HG02885 (cell line): ENCODE measurements at regions not wholly inside any gene's neighbourhood (a gene's known extent, or its start where the extent isn't known, plus 50 kb on each side); places are given as distances from the start of the nearest gene placed in this dataset.
"Not testable (repeated sequence)": the region's sequence is repeated elsewhere in the genome, so short reads cannot be mapped to it uniquely, and the experiment has no call there.

Source experiments
- ATAC-seq: cut with Tn5 transposase; IDR thresholded peaks from one replicate; pipeline ENCODE4 v1.9.1; 2021; ENCODE audit warnings: mild to moderate bottlenecking; ENCODE audit not compliant: unreplicated experiment, poor library complexity

DNA sequence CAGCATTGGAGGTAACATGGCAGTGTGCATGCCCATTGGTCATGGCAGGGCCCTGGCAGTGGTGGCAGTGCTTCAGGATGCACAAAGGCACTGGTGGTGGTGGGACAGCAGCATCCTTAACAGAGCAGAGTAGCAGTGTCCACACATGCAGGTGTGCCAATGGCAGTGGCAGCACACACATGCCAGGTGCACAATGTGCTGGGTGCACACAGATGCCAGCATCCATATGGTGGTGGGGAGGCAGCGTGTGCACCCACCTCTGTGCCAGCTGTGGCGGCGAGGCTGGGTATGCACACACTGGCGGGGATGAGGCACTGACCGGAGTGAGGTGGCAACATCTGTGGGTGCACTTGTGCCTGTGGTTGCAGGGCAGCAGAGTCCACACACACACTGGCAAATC, 150.6 kb downstream of the SI start:
- no peak for ATAC-seq

DNA sequence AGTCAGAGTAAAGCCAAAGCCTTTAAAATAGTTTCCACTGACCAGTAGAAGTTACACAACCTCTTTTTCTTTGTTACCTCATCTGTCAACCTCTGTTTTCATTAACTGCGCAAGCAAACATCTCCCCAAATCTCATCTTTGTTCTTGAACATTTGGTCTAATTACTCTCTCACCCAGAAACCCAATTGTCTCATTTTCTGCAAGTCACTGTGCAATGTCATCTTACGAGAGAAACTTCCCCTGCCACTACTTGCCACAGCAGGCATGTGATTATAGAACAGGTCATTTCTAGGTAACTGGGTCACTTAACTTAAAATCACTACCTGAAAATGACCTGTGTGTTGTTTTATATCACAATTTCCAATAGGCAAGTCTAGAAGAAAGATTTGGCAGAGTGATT, 159.4 kb downstream of the SI start:
- no peak for ATAC-seq

- ATAC-seq, result no peak
Observed at GRCh38 chr3:164912916-164913315, 165.4 kb downstream of the SI start.

DNA sequence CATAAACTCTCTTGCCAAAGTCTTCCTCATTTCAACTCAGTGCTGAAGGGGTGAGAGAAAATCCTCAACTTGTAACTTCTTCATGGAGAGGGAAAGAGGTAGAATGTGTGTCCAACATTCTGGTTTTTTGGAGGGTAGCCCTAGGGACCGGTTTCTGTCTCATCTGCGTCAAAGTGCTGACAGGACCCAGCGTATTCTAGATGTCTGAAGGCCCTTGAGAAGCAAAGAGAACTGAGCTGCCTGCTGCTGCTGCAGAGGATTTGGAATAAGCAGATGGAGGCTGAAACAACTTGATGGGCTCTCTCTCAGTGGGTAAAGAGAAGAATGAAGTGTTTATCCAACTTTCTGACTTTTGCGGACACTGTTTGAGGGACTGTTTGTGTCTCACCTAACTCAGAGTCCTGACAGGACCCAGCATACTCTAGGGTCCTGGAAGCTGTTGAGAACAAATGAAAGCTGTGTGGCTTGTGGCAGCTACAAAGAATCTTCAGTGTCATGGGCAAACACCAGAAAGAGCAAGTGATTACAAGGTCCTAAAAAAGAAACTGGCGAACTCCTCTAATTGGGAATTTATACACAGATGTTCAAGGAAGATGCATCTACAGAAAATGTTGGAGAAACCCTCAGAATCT, 174.4 kb downstream of the SI start:
- ATAC-seq, result no peak

DNA sequence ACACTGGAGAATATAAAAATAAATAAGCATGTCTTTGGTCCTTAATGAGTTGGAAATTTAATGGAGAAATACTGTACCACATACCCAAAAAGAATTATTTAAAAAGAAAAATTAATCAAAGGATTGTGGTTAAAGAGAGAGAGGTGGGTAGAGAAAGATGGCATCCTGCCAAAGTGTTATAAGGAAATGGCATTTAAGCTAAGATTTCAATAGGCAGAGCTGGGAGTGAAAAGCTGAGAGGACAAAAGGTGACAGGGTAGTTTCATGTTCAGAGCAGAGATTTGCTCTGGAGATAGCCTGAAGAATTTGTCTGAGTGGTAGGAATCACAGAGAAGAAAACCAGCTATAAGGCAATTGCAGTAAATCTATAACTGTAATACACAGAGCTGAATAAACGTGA, 181.0 kb downstream of the SI start:
- ATAC-seq, result no peak

GRCh38 chr3:164890061-164890460, 188.2 kb downstream of the SI start:
- ATAC-seq, result no peak

GRCh38 chr3:164883171-164883570, 195.1 kb downstream of the SI start:
- no peak for ATAC-seq

DNA sequence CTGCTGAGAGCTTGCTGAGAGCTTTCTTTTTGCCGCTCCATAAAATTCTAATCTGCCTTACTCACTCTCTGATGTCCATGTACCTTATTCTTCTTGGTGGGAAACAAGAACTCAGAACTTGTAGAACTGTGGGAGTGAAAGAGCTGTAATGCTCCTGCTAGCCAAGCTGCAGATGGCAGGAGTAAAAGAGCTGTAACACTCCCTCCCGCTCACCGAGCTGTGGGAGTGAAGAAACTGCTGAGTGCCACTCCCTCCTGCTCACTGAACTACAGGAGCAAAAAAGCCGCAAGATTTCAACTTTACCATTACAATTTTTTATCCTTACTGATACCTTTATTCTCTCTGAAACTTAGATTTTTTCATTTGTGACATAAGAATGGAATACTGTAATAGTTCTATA, 199.1 kb downstream of the SI start:
- no peak for ATAC-seq

DNA sequence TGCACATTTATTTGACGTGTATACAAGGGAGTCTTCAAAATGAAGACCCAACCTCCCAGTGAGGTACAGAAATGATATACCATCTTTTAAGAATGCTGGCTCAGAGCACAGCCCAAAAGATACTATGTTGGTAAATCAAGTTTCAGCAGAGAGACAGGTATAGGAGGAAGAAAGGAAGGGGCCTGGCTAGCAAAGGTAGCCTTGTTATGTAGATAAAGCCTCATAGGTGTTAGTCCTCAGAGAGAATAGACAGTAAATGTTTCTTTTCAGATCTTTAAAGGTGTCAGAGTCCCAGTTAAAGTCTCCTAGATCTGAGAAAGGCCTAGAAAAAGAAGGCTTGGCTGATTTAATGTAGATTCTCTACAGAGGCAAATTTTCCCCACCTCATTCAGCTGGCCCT, 213.8 kb downstream of the SI start:
- ATAC-seq, result no peak

DNA sequence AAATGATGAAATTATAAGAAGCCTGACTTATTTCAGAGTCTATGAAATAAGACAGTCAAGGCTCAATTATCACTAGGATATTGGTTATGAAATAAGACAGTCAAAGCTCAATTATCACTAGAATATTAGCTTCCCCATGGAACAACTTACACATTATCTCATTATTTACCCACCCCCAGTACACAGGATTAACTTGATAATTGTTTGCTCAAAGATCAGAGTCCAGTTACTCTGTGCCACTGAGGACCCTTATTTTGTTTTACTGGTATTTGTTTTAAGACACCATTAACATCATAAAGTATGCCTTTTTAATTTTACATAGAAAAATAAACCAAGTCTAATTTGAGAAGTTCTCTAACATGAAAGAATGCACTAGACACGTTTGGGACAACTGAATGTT, 225.4 kb downstream of the SI start:
- no peak for ATAC-seq

DNA sequence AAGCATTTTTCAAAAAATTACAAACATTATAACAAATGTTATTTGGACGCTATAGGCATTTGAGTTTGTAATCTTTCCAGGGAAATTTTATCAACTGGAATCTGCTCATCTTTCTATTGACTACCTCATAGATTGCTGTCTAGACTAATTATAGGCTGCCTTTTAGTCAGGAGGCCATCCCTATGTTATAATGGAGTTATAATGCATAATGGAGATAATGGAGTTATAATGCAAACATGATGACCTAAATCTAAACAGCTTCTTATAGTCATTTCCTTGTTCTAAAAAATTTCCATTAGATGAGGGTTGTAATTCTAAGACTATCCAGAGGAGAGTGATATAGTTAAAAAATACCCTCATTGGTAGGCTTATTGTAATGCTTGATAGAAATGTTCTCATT, 226.4 kb downstream of the SI start:
- no peak for ATAC-seq

DNA sequence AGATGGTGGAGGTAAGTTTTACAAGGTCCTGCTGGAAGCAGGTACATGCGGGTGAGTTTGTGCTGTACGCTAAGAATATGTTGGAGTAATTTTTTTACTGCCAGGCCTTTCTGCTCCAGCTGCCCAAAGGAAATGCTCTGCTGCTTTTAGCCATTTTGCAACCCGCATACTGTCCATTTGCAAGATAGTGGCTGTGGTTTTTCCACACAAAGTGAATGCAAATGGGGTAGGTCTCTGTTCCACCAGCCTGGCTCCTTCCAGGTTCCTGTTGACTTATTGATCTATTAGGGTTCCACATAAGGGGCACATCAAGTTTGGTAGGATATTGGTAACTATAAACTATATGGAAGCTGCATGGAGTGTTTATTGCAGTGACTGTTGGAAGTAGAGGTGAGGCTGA, 227.1 kb downstream of the SI start:
- no peak for ATAC-seq

- no peak for ATAC-seq
Observed at GRCh38 chr3:164848923-164849322, 229.4 kb downstream of the SI start.

- no peak for ATAC-seq
Observed at GRCh38 chr3:164845739-164846138, 232.6 kb downstream of the SI start.

DNA sequence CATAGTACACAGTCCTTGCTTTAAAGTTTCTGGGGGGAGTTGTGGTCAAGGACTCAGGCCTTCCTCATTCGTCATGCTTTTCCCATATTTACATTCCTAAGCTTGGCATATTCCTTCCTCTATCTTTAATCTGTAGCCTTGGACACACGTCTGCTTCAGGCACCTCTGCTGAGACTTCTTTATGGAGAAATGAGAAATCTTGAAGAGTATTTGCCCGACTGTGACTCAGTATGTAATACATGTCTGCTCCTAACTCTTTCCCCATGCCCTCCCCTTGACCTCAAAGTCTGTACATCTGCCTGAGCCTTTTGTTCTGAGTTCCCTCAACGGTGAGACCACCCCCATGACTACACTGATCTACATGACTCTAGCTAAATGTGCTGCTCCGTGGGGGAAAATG, 246.1 kb downstream of the SI start:
- ATAC-seq, result no peak

DNA sequence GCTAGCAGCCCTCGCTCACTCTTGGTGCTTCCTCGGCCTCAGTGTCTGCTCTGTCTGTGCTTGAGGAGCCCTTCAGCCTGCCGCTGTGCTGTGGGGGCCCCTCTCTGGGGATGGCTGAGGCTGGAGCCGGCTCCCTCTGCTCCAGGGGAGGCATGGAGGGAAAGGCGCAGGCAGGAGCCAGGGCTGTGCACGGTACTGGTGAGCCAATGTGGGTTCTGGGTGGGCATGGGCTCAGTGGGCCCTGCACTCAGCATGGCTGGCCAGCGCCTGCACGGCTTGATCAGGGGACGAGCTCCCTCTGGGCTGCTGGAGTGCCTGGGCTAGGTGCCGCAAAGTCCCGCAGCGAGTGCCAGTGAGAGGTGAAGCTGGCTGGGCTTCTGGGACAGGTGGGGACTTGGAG, 260.0 kb downstream of the SI start:
- ATAC-seq, result no peak

DNA sequence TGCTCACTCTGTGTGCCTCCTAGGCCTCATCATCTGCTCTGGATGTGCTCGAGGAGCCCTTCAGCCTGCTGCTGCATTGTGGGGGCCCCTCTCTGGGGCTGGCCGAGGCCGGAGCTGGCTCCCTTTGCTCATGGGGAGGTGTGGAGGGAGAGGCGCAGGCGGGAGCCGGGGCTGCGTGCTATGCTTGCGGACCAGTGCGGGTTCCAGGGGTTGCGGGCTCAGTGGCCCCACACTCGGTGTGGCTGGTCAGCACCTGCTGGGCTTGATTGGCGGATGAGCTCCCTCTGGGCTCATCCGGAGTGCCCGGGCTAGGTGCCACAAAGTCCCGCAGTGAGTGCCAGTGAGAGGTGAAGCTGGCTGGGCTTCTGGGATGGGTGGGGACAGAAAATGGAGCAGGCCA, 264.2 kb downstream of the SI start:
- no peak for ATAC-seq

DNA sequence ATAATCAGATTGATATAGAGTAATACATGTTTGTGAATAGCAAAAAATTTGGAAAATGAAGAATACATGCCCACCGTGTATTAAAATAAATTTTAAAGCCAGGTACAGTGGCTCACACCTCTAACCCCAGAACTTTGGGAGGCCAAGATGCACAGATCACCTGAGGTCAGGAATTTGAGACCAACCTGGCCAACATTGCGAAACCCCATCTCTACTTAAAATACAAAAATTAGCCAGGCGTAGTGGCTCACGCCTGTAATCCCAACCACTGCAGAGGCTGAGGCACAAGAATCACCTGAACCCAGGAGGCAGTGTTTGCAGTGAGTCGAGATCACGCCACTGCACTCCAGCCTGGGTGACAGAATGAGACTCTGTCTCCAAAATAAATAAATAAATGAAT, 266.3 kb downstream of the SI start:
- no peak for ATAC-seq

DNA sequence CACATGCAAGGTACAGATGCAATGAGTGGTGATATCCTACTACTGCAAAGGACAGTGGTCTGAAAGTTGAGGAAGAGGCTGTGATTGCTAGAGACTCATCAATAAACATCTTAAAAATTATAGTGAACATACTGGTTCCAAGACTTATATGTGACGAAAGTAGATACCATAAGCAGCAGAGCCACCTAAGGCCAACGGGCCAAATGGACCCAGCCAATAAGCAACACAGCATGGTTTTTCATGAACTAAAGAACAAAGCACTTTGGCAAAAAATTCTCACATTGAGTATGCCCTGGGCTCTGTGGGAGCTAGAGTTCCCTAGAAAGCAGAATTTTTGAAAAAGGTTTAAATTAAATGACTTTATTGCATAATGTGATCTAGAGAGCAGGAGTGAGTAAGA, 272.1 kb downstream of the SI start:
- no peak for ATAC-seq

GRCh38 chr3:164794099-164794498, 284.2 kb downstream of the SI start:
- ATAC-seq, result no peak

DNA sequence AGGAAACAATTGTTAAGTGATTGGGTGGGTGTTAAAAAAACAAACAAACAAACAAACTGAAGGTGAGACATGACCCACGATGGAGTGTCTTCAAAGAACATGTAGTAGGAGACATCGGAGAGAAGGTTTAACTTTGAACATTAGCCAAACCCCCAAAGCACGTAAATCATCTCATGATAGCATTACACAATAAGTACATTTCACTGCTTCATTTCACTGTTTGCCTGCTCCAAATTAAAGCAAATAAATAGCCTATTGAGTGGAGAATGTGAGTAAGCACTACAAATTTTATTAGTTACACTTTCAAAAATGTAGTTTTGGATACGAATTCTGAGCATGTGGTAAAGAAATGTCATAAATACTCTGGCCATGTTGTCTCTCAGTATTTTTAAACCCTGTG, 287.0 kb downstream of the SI start:
- no peak for ATAC-seq

DNA sequence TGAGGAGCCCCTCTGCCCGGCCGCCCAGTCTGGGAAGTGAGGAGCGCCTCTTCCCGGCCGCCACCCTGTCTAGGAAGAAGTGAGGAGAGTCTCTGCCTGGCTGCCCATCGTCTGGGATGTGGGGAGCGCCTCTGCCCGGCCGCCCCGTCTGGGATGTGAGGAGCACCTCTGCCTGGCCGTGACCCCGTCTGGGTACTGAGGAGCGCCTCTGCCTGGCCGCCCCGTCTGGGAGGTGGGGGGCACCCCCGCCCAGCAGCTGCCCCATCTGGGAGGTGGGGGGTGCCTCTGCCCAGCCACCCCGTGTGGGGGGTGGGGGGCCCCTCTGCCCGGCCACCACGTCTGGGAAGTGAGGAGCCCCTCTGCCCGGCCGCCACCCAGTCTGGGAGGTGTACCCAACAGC, 293.9 kb downstream of the SI start:
- ATAC-seq, result not testable (repeated sequence)

DNA sequence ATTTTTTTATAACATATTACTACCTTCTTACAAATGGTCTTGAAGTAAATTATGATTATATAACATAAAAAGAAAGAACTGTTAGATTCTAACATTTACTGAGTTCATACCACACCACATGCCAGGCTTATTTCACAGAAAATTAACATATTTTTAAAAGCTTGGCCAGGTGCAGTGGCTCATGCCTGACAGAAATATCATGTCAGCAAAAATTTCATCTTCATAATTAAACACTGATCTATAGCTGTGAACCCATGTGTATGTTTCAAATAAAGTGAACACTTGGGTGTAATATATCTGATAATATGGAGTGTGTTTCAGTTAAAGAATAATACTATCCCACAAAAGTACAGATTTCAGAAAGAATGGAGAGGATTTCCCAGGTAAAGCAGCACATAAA, 296.5 kb downstream of the SI start:
- ATAC-seq, result no peak
